ENCODE measurements at regions not wholly inside any gene's neighbourhood (a gene's known extent, or its start where the extent isn't known, plus 50 kb on each side); places are given as distances from the start of the nearest gene placed in this dataset.

DNA sequence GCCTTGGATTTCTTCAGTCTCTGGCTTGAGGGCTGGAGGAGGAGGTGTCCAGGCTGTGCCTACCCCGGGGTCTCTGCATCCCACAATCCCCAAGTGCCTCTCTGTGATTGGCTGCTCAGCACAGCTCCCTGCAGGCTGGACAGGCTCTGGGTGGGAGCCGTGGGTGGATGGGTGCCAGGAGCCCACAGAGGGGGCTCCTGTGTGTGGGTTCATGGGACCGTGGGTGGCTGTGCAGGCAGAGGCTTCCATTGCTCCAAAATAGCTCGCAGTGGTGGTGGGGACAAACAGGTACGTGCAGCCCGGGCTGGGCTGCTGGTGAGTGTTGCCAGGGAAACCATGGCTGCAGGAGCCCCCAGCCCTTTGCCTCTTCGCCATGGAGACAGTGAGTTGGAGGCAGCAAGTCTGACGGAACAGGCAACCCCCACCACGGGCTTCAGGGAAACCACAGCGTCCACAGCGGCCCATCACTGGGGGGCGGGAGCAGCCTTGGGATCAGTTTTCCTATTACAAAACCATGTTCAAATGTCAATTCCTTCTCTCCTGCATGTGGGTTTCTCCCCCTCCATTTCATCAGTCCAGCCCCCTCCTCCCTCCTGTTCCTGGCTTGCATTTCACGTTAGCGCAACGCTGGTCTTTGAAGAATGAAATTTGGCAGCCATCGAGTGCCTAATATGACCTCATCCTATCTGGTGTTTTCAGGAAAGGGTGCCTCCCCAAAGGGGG lies 155.2 kb downstream of the TRIM29 start:
- no peak for TF ChIP-seq EP300 (IDR thresholded peaks at IDR 0.05)
- TF ChIP-seq, protein P1, sequence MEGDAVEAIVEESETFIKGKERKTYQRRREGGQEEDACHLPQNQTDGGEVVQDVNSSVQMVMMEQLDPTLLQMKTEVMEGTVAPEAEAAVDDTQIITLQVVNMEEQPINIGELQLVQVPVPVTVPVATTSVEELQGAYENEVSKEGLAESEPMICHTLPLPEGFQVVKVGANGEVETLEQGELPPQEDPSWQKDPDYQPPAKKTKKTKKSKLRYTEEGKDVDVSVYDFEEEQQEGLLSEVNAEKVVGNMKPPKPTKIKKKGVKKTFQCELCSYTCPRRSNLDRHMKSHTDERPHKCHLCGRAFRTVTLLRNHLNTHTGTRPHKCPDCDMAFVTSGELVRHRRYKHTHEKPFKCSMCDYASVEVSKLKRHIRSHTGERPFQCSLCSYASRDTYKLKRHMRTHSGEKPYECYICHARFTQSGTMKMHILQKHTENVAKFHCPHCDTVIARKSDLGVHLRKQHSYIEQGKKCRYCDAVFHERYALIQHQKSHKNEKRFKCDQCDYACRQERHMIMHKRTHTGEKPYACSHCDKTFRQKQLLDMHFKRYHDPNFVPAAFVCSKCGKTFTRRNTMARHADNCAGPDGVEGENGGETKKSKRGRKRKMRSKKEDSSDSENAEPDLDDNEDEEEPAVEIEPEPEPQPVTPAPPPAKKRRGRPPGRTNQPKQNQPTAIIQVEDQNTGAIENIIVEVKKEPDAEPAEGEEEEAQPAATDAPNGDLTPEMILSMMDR (IDR thresholded peaks at IDR 0.05): no peak
- no peak for TF ChIP-seq POLR2A (IDR thresholded peaks at IDR 0.05)
